Transverse colon (tissue), 3 donors: ENCODE measurements at regions not wholly inside any gene's neighbourhood (a gene's known extent, or its start where the extent isn't known, plus 50 kb on each side); places are given as distances from the start of the nearest gene placed in this dataset.

ENCODE experiments used
- CTCF ChIP-seq, 5 experiments: fragments of 200-600 bp in 3 of 5; fragments of 450-650 bp in 2 of 5; sonication (generic) in 3 of 5; IDR thresholded peaks; 1 replicate in 2 of 5; 2 replicates in 3 of 5; pipeline ENCODE4 v1.5.1; 2016 to 2017; ENCODE audit warnings: antibody characterized with exemption in 5 of 5, inconsistent platforms in 3 of 5, mild to moderate bottlenecking in 2 of 5, moderate library complexity in 1 of 5
- EP300 ChIP-seq: sonication (generic); formaldehyde crosslinking; IDR thresholded peaks from one replicate; pipeline ENCODE4 v1.6.1; 2017; ENCODE audit warnings: antibody characterized with exemption, low read depth
- POLR2A ChIP-seq: fragments of 450-650 bp; IDR thresholded peaks from one replicate; pipeline ENCODE4 v1.6.1; 2016; ENCODE audit warnings: antibody characterized with exemption, mild to moderate bottlenecking, moderate library complexity

GRCh38 chr11:23772081-23772480 is 724.8 kb upstream of the LUZP2 start:
- TF ChIP-seq CTCF (IDR thresholded peaks at IDR 0.05) (no peak), POLR2A (no peak), EP300 (no peak)
